Activated T-cell treated with anti-CD3 and anti-CD28 coated beads, Interleukin-2, amount 50 U/mL, for 72 hours (primary cell): ENCODE measurements at regions not wholly inside any gene's neighbourhood (a gene's known extent, or its start where the extent isn't known, plus 50 kb on each side); places are given as distances from the start of the nearest gene placed in this dataset.
A peak's percentile ranks its signal among the peaks of the same experiment; 100 is the strongest.

ENCODE experiments used
- ATAC-seq, 2 donors: fragments of 150-1000 bp; cut with Tn5 transposase; replicated peaks in 1 of 2; 2 replicates each; pipeline ENCODE4 v1.10.0; 2021; ENCODE audit warnings: moderate library complexity in 2 of 2, mild to moderate bottlenecking in 1 of 2
- DNase-seq, 2 donors: peaks; one replicate each; pipeline ENCODE4 v3.0.0; 2021 to 2022; ENCODE audit warnings: mixed read lengths in 1 of 2
- H3K27ac Mint-ChIP-seq: one replicate; pipeline ENCODE4 v1.8.0; 2022; ENCODE audit warnings: mild to moderate bottlenecking, moderate library complexity, mixed read lengths
- H3K27me3 Mint-ChIP-seq: one replicate; pipeline ENCODE4 v1.8.0; 2022; ENCODE audit warnings: low read depth, mixed read lengths
- H3K36me3 Mint-ChIP-seq, 2 donors: one replicate each; pipeline ENCODE4 v1.8.0; 2022; ENCODE audit warnings: mixed read lengths in 2 of 2, mild to moderate bottlenecking in 1 of 2; ENCODE audit not compliant: insufficient read depth in 2 of 2
- H3K4me1 Mint-ChIP-seq: one replicate; pipeline ENCODE4 v1.8.0; 2022; ENCODE audit warnings: low read depth, mixed read lengths
- H3K4me3 Mint-ChIP-seq, 2 donors: one replicate each; pipeline ENCODE4 v1.8.0; 2022; ENCODE audit warnings: mild to moderate bottlenecking in 2 of 2, mixed read lengths in 2 of 2, moderate library complexity in 2 of 2
- H3K9me3 Mint-ChIP-seq, 2 donors: one replicate each; pipeline ENCODE4 v1.8.0; 2022; ENCODE audit warnings: mixed read lengths in 2 of 2

GRCh38 chr2:162914161-162914560 is 75.6 kb upstream of the KCNH7 start:
- H3K36me3 Mint-ChIP-seq: no peaks in the 10 kb centered on the region
- H3K9me3 Mint-ChIP-seq: peaks cover 0 to 4% of the 10 kb centered on the region in 2 donors
- ATAC-seq (no peak), DNase-seq (no peak)
- H3K4me3 Mint-ChIP-seq: no peak overlapping the region
- no peaks in the 10 kb centered on the region for H3K27me3 Mint-ChIP-seq
- H3K4me1 Mint-ChIP-seq: no peaks in the 10 kb centered on the region
- H3K27ac Mint-ChIP-seq: no peak overlapping the region

DNA sequence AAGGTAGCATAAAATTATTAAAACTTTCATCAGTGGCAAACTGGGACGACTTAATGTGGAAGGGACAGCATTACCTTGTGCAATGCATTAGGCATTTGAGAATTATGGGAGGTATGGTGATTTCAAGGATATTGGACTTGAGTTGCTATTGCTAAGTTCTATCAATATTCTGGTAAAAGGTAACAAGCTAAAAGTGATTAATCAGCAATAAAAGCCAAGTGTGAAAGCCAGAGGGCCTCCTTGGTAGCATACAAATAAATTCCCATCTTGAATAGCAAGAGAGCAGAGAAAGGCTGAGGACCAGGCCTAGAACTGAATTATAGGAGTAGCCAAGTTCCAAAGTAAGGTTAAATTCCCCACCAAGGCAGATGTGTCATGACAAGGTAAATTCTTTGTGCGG is 74.2 kb upstream of the KCNH7 start:
- H3K27me3 Mint-ChIP-seq: no peaks in the 10 kb centered on the region
- H3K4me3 Mint-ChIP-seq: no peak overlapping the region
- no peak overlapping the region for H3K27ac Mint-ChIP-seq
- H3K4me1 Mint-ChIP-seq: no peaks in the 10 kb centered on the region
- ATAC-seq (no peak), DNase-seq (no peak)
- no peaks in the 10 kb centered on the region for H3K36me3 Mint-ChIP-seq
- peaks cover 0 to 4% of the 10 kb centered on the region in 2 donors for H3K9me3 Mint-ChIP-seq

- H3K4me3 Mint-ChIP-seq: no peak overlapping the region
Observed at GRCh38 chr2:162908567-162908966, 70.0 kb upstream of the KCNH7 start.

GRCh38 chr2:162890690-162891311 is 52.2 kb upstream of the KCNH7 start:
- H3K4me1 Mint-ChIP-seq: no peaks in the 10 kb centered on the region
- H3K36me3 Mint-ChIP-seq: no peaks in the 10 kb centered on the region
- H3K4me3 Mint-ChIP-seq: no peak overlapping the region
- ATAC-seq (no peak), DNase-seq (peak; percentile 9 to 11)
- no peaks in the 10 kb centered on the region for H3K27me3 Mint-ChIP-seq
- H3K9me3 Mint-ChIP-seq: no peaks in the 10 kb centered on the region
- H3K27ac Mint-ChIP-seq: no peak overlapping the region

More at GRCh38 chr2:162908567-162908966, 70.0 kb upstream of the KCNH7 start:
- no peak overlapping the region for H3K27ac Mint-ChIP-seq
- ATAC-seq (no peak), DNase-seq (no peak)
- H3K4me1 Mint-ChIP-seq: no peaks in the 10 kb centered on the region
- H3K27me3 Mint-ChIP-seq: no peaks in the 10 kb centered on the region
- no peaks in the 10 kb centered on the region for H3K9me3 Mint-ChIP-seq
- no peaks in the 10 kb centered on the region for H3K36me3 Mint-ChIP-seq

DNA sequence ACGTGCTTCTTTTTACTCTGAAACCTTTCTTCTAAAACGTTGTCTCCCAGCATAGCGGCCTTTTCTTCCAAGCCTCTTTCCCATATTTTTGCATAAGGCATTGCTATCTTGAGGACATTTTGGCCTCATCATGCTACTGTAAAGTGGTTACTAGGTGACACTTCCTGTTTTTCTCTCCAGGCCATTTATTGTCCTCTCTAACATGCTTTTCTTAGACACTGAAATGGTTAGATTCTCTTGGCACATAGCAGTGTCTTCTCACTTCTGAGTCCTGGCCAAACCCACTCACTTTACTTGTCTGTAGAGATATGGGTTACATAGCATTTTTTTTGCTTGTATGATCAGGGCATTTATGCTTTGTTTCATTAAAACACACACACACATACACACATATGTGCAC is 50.1 kb upstream of the KCNH7 start:
- Mint-ChIP-seq H3K27me3 (no peaks in the 10 kb centered on the region), H3K36me3 (no peaks in the 10 kb centered on the region), H3K4me1 (no peaks in the 10 kb centered on the region), H3K4me3 (no peak overlapping the region), H3K27ac (no peak overlapping the region), H3K9me3 (no peaks in the 10 kb centered on the region)
- DNase-seq (no peak), ATAC-seq (no peak)
